MV-4-11 (cell line): ENCODE measurements at regions not wholly inside any gene's neighbourhood (a gene's known extent, or its start where the extent isn't known, plus 50 kb on each side); places are given as distances from the start of the nearest gene placed in this dataset.
"Not testable (repeated sequence)": the region's sequence is repeated elsewhere in the genome, so short reads cannot be mapped to it uniquely, and the experiment has no call there.

ENCODE experiments used
- DNase-seq: peaks from one replicate; lab custom pipeline; 2025; lab: John Stamatoyannopoulos, UW

GRCh38 chr2:175414882-175415487 lies 233.5 kb upstream of the ATP5MC3 start:
- DNase-seq = peak; percentile 70

- no peak for DNase-seq
Observed at GRCh38 chr2:175414191-175414881, 232.8 kb upstream of the ATP5MC3 start.

GRCh38 chr2:175410941-175411340 lies 229.4 kb upstream of the ATP5MC3 start:
- not testable (repeated sequence) for DNase-seq

- DNase-seq = peak; percentile 5
Observed at GRCh38 chr2:175404839-175405238, 223.3 kb upstream of the ATP5MC3 start.

- no peak for DNase-seq
Observed at GRCh38 chr2:175403599-175404221, 222.2 kb upstream of the ATP5MC3 start.

- no peak for DNase-seq
Observed at GRCh38 chr2:175402571-175402970, 221.1 kb upstream of the ATP5MC3 start.

- no peak for DNase-seq
Observed at GRCh38 chr2:175401956-175402469, 220.5 kb upstream of the ATP5MC3 start.

GRCh38 chr2:175400975-175401374 lies 219.5 kb upstream of the ATP5MC3 start:
- DNase-seq = no peak

- no peak for DNase-seq
Observed at GRCh38 chr2:175399326-175399725, 217.8 kb upstream of the ATP5MC3 start.

GRCh38 chr2:175398848-175399247 lies 217.3 kb upstream of the ATP5MC3 start:
- DNase-seq = no peak

- no peak for DNase-seq
Observed at GRCh38 chr2:175396696-175397095, 215.2 kb upstream of the ATP5MC3 start.

GRCh38 chr2:175393851-175394250 lies 212.3 kb upstream of the ATP5MC3 start:
- no peak for DNase-seq

- no peak for DNase-seq
Observed at GRCh38 chr2:175383286-175383685, 201.8 kb upstream of the ATP5MC3 start.

- no peak for DNase-seq
Observed at GRCh38 chr2:175373729-175374128, 192.2 kb upstream of the ATP5MC3 start.

GRCh38 chr2:175372704-175373701 lies 191.5 kb upstream of the ATP5MC3 start:
- DNase-seq = peak; percentile 14

GRCh38 chr2:175371378-175371777 lies 189.9 kb upstream of the ATP5MC3 start:
- no peak for DNase-seq

GRCh38 chr2:175366815-175367214 lies 185.3 kb upstream of the ATP5MC3 start:
- DNase-seq = peak; percentile 37

- DNase-seq = no peak
Observed at GRCh38 chr2:175363699-175364098, 182.2 kb upstream of the ATP5MC3 start.

GRCh38 chr2:175362331-175362730 lies 180.8 kb upstream of the ATP5MC3 start:
- no peak for DNase-seq

GRCh38 chr2:175359710-175360109 lies 178.2 kb upstream of the ATP5MC3 start:
- DNase-seq = peak; percentile 4

GRCh38 chr2:175356901-175357300 lies 175.4 kb upstream of the ATP5MC3 start:
- DNase-seq = no peak

GRCh38 chr2:175355246-175355645 lies 173.7 kb upstream of the ATP5MC3 start:
- no peak for DNase-seq
